ENCODE measurements at regions not wholly inside any gene's neighbourhood (a gene's known extent, or its start where the extent isn't known, plus 50 kb on each side); places are given as distances from the start of the nearest gene placed in this dataset.

DNA sequence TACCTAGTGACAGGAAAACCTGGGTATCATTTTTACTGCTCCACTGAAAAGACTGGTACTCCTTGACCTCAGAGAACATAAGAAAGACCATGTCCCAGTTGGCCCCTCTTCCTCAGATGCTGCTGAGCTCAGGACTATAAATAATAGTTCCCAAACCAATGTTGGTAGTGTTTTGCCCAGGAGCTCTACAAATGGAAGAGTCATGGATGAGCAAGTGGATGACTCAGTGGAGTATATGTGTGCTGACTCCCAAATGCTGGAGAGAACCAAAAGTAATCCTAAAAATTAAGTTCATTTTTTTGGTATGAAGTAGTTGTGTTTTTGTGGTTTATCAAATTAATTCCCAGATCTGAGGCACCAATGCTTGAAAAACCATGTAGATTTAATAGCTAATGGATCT is 482.0 kb downstream of the KCNA4 start:
- TF ChIP-seq POLR2A (IDR thresholded peaks at IDR 0.05; ENCODE audit: low read depth, low read length) = no peak
- no peak for TF ChIP-seq POLR2AphosphoS5 (IDR thresholded peaks at IDR 0.05; ENCODE audit: low read depth, low read length)
